Common myeloid progenitor, CD34-positive (primary cell): ENCODE measurements at regions not wholly inside any gene's neighbourhood (a gene's known extent, or its start where the extent isn't known, plus 50 kb on each side); places are given as distances from the start of the nearest gene placed in this dataset.
A peak's percentile ranks its signal among the peaks of the same experiment; 100 is the strongest.

Experiments
- CTCF ChIA-PET: fragments of 350-600 bp; sonication (Branson Sonifier 250); formaldehyde crosslinking; loops from one replicate; lab custom pipeline; 2021; ENCODE audit warnings: antibody characterized with exemption; lab: Charles Lee
- POLR2A ChIA-PET: fragments of 350-600 bp; sonication (Branson Sonifier 250); formaldehyde crosslinking; loops from one replicate; lab custom pipeline; 2021; ENCODE audit warnings: antibody characterized with exemption; lab: Charles Lee
- DNase-seq, 3 donors: peaks; one replicate each; pipeline versions ENCODE4 v3.0.0 to v3.0.0-alpha.2; 2013
- H3K27ac ChIP-seq, 2 experiments: 1 replicate in 1 of 2; 2 replicates in 1 of 2; pipeline ENCODE4 v1.7.0; 2013; ENCODE audit warnings: inconsistent platforms in 2 of 2, low read length in 2 of 2, mild to moderate bottlenecking in 2 of 2, low read depth in 1 of 2, moderate library complexity in 1 of 2; ENCODE audit not compliant: severe bottlenecking in 2 of 2, insufficient read depth in 1 of 2, poor library complexity in 1 of 2
- H3K27me3 ChIP-seq, 5 experiments: replicated peaks in 2 of 5; 1 replicate in 3 of 5; 2 replicates in 2 of 5; pipeline versions ENCODE4 v1.6.1 to v1.7.0; 2013; ENCODE audit warnings: low read length in 4 of 5, mild to moderate bottlenecking in 2 of 5, moderate library complexity in 2 of 5, inconsistent platforms in 1 of 5; ENCODE audit not compliant: insufficient read depth in 5 of 5, control insufficient read depth in 4 of 5
- H3K36me3 ChIP-seq, 4 experiments: 1 replicate in 2 of 4; 2 replicates in 2 of 4; pipeline versions ENCODE4 v1.6.1 to v1.7.0; 2013; ENCODE audit warnings: low read length in 3 of 4, control low read depth in 1 of 4, mild to moderate bottlenecking in 1 of 4; ENCODE audit not compliant: control insufficient read depth in 4 of 4, insufficient read depth in 4 of 4
- H3K4me1 ChIP-seq, 4 experiments: 1 replicate in 3 of 4; 2 replicates in 1 of 4; pipeline versions ENCODE4 v1.6.1 to v1.7.1; 2013; ENCODE audit warnings: low read length in 3 of 4, mild to moderate bottlenecking in 3 of 4, control low read depth in 1 of 4, inconsistent platforms in 1 of 4, moderate library complexity in 1 of 4; ENCODE audit not compliant: control insufficient read depth in 4 of 4, insufficient read depth in 4 of 4; ENCODE audit errors: control extremely low read depth in 1 of 4
- H3K4me3 ChIP-seq, 7 experiments: 1 replicate in 4 of 7; 2 replicates in 3 of 7; pipeline versions ENCODE4 v1.5.1 to v1.7.0; 2013; ENCODE audit warnings: mild to moderate bottlenecking in 7 of 7, low read length in 6 of 7, moderate library complexity in 6 of 7, inconsistent platforms in 2 of 7, low read depth in 2 of 7, control low read depth in 1 of 7; ENCODE audit not compliant: insufficient read depth in 4 of 7, control insufficient read depth in 1 of 7; ENCODE audit errors: extremely low read depth in 1 of 7
- H3K9me3 ChIP-seq, 5 experiments: 1 replicate in 4 of 5; 2 replicates in 1 of 5; pipeline versions ENCODE4 v1.6.1 to v1.7.1; 2013; ENCODE audit warnings: low read length in 4 of 5, mild to moderate bottlenecking in 2 of 5, inconsistent platforms in 1 of 5, low read depth in 1 of 5, moderate library complexity in 1 of 5; ENCODE audit not compliant: control insufficient read depth in 4 of 5, insufficient read depth in 2 of 5; ENCODE audit errors: control extremely low read depth in 1 of 5
- WGBS: methylation state at CpG from one replicate; pipeline ENCODE4 v1.1.5; 2013; ENCODE audit not compliant: insufficient coverage; 5-methylcytosine and 5-hydroxymethylcytosine counted together

DNA sequence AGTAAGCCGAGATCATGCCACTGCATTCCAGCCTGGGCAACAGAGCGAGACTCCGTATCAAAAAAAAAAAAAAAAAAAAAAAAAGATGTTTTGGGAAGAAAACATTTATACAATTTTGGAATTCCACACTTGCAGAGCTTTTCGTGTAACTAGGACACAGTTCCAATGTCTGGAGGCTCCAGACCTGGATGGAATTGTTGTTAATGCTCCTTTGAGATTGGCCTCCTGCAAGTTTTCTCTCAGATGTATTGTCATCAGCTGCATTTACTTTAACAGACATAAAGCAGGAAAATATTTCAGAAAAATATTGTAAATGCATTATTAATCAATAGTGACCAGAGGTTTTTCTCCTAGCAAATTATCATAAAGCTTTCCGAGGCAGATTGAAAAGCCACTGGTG is 124.1 kb downstream of the RBM43 start:
- POLR2A ChIA-PET = no interaction called here
- no peaks in the 10 kb centered on the region for H3K9me3 ChIP-seq
- CTCF ChIA-PET = no interaction called here
- H3K36me3 ChIP-seq = no peaks in the 10 kb centered on the region
- no peak overlapping the region for H3K4me3 ChIP-seq
- no peak overlapping the region for H3K27ac ChIP-seq
- no peaks in the 10 kb centered on the region for H3K27me3 ChIP-seq
- DNase-seq = no peak
- H3K4me1 ChIP-seq = no peaks in the 10 kb centered on the region
- no CpG with 5 or more reads among the region's 5 CpGs for WGBS

GRCh38 chr2:151120011-151120410 is 141.7 kb downstream of the RBM43 start:
- CTCF ChIA-PET = no interaction called here
- POLR2A ChIA-PET = no interaction called here
- peaks cover 0 to 4% (median 0%) of the 10 kb centered on the region in 5 experiments for H3K9me3 ChIP-seq

DNA sequence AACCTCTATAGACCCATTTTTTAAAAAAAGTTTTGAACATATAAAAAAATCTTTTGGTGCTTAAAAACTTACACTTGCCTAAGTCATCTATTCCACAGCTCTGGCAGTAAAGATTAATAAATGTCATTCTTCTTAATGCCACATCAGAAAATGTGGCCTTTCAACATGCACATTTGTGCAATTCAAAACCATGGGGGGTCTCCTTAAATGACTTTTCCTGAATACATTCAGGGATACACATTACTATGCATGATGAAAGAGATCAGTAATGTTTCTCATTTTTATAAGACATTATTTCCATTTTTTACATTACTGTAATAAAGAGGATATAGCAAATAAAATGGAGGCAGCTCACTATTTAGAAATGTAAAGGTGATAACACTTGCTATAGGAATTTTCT is 142.3 kb downstream of the RBM43 start:
- no peaks in the 10 kb centered on the region for H3K27me3 ChIP-seq
- no peak overlapping the region for H3K27ac ChIP-seq
- no peak for DNase-seq
- no peaks in the 10 kb centered on the region for H3K36me3 ChIP-seq
- POLR2A ChIA-PET = no interaction called here
- peaks cover 0 to 4% (median 0%) of the 10 kb centered on the region in 5 experiments for H3K9me3 ChIP-seq
- H3K4me1 ChIP-seq = no peaks in the 10 kb centered on the region
- H3K4me3 ChIP-seq = no peak overlapping the region
- CTCF ChIA-PET = no interaction called here

More at GRCh38 chr2:151120011-151120410, 141.7 kb downstream of the RBM43 start:
- Histone ChIP-seq H3K27ac (no peak overlapping the region), H3K36me3 (no peaks in the 10 kb centered on the region), H3K4me1 (no peaks in the 10 kb centered on the region), H3K27me3 (no peaks in the 10 kb centered on the region), H3K4me3 (no peak overlapping the region)
- 100% methylated on average over 2 of the region's 2 CpGs for WGBS
- DNase-seq = no peak

- no peak overlapping the region for H3K4me3 ChIP-seq
- no peak for DNase-seq
- no peaks in the 10 kb centered on the region for H3K27me3 ChIP-seq
- H3K36me3 ChIP-seq = no peaks in the 10 kb centered on the region
- POLR2A ChIA-PET = no interaction called here
- CTCF ChIA-PET = no interaction called here
- H3K4me1 ChIP-seq = no peaks in the 10 kb centered on the region
- H3K27ac ChIP-seq = no peak overlapping the region
- H3K9me3 ChIP-seq = peaks cover 0 to 4% (median 0%) of the 10 kb centered on the region in 5 experiments
Observed at GRCh38 chr2:151118269-151118668, 143.4 kb downstream of the RBM43 start.

- H3K9me3 ChIP-seq = peaks cover 0 to 4% (median 0%) of the 10 kb centered on the region in 5 experiments
- CTCF ChIA-PET = no interaction called here
- no peak overlapping the region for H3K27ac ChIP-seq
- H3K36me3 ChIP-seq = no peaks in the 10 kb centered on the region
- no peaks in the 10 kb centered on the region for H3K27me3 ChIP-seq
- DNase-seq = no peak
- POLR2A ChIA-PET = interaction anchor here (0.5 kb wide), 1 partner anchor 1497 kb away, joined by 4 read pairs; no protein-coding TSS in a partner anchor
- H3K4me1 ChIP-seq = no peaks in the 10 kb centered on the region
- WGBS = 95% methylated on average over 3 of the region's 3 CpGs
- no peak overlapping the region for H3K4me3 ChIP-seq
Observed at GRCh38 chr2:151114874-151115273, 146.8 kb downstream of the RBM43 start.

DNA sequence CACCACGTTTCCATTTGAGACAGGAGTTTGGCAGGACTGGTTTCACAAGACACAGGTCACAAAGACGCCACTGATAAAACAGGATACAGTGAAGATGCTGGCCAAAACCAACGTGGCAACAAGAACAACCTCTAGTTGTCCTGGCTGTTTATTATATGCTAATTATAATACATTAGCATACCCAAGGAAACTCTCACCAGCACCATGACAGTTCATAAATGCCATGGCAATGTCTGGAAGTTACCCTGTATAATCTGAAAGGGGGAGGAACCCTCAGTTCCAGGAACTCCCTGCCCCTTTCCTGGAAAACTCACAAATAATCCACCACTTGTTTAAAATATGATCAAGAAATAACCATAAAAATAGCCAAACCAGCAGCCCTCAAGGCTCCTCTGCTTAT is 148.3 kb downstream of the RBM43 start:
- CTCF ChIA-PET = no interaction called here
- no peaks in the 10 kb centered on the region for H3K36me3 ChIP-seq
- H3K4me3 ChIP-seq = no peak overlapping the region
- peaks cover 0 to 4% (median 0%) of the 10 kb centered on the region in 5 experiments for H3K9me3 ChIP-seq
- no peaks in the 10 kb centered on the region for H3K4me1 ChIP-seq
- H3K27me3 ChIP-seq = no peaks in the 10 kb centered on the region
- DNase-seq = no peak
- WGBS = 83% methylated on average over 2 of the region's 3 CpGs
- H3K27ac ChIP-seq = no peak overlapping the region
- POLR2A ChIA-PET = no interaction called here

GRCh38 chr2:151111599-151112278 is 149.9 kb downstream of the RBM43 start:
- H3K4me3 ChIP-seq = no peak overlapping the region
- DNase-seq = peak in 1 of 3 donors; percentile 4
- POLR2A ChIA-PET = no interaction called here
- H3K27ac ChIP-seq = no peak overlapping the region
- CTCF ChIA-PET = no interaction called here
- no peaks in the 10 kb centered on the region for H3K27me3 ChIP-seq
- no CpG with 5 or more reads among the region's 1 CpG for WGBS
- H3K9me3 ChIP-seq = peaks cover 0 to 2% (median 0%) of the 10 kb centered on the region in 5 experiments
- H3K36me3 ChIP-seq = no peaks in the 10 kb centered on the region
- no peaks in the 10 kb centered on the region for H3K4me1 ChIP-seq
